ENCODE measurements at regions not wholly inside any gene's neighbourhood (a gene's known extent, or its start where the extent isn't known, plus 50 kb on each side); places are given as distances from the start of the nearest gene placed in this dataset.

DNA sequence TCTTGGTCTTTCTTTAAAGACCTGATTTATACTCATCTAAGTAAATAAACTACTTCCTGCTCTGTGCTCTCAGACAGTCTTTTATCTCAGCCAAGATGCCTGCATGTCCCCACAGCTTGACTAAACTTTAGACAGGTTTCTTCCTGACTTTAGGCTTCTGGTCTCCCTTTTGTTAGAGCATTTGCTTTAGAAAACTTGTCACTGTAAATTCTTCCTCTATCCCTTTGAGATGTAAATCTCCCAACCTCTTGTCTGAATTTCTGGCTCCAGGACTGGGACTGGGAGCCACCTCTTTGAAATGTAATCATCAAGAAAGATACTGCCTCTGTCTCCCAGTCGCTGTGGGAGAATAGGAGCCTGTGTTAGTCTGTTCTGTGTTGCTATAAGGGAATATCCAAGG is 739.9 kb downstream of the C6orf118 start:
- TF ChIP-seq, protein P1, sequence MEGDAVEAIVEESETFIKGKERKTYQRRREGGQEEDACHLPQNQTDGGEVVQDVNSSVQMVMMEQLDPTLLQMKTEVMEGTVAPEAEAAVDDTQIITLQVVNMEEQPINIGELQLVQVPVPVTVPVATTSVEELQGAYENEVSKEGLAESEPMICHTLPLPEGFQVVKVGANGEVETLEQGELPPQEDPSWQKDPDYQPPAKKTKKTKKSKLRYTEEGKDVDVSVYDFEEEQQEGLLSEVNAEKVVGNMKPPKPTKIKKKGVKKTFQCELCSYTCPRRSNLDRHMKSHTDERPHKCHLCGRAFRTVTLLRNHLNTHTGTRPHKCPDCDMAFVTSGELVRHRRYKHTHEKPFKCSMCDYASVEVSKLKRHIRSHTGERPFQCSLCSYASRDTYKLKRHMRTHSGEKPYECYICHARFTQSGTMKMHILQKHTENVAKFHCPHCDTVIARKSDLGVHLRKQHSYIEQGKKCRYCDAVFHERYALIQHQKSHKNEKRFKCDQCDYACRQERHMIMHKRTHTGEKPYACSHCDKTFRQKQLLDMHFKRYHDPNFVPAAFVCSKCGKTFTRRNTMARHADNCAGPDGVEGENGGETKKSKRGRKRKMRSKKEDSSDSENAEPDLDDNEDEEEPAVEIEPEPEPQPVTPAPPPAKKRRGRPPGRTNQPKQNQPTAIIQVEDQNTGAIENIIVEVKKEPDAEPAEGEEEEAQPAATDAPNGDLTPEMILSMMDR (conservative IDR thresholded peaks at IDR 0.05; ENCODE audit: low read depth, low read length): no peak
- TF ChIP-seq RCOR1 (IDR thresholded peaks at IDR 0.05; ENCODE audit: insufficient replicate concordance, low read length): no peak
- TF ChIP-seq POLR2A (IDR thresholded peaks at IDR 0.05; ENCODE audit: low read depth, low read length): no peak

Data from IMR-90 (cell line).